ENCODE measurements at regions not wholly inside any gene's neighbourhood (a gene's known extent, or its start where the extent isn't known, plus 50 kb on each side); places are given as distances from the start of the nearest gene placed in this dataset.

GRCh38 chr16:10242916-10243315, 60.7 kb upstream of the GRIN2A start (continued):
- TF ChIP-seq PRDM10 (tag by site-specific recombination; IDR thresholded peaks at IDR 0.05) (no peak), RBAK (tag by site-specific recombination; IDR thresholded peaks at IDR 0.05) (no peak)

DNA sequence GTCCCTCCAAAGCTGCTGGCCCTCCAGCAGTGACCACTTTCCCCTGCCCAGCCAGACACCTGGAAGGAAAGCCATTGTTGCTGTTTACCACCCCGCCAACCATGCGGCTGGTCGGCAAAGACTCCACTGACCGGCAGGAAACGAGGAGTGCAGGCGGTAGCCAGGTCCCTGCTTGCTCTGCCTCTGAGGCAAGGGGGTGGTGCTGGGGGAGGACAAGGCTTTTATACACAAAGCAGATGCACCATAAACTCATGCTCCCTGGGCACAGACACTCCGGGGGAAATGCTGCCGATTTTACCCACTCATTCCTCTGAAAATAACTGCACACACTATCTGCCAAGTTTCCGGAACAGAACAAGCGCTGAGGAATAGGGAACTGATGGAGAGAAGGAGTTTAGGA, 62.8 kb upstream of the GRIN2A start:
- no peaks in the 10 kb centered on the region for H3K36me3 ChIP-seq (ENCODE audit: control insufficient read depth in 2 of 2, insufficient read depth in 1 of 2, low read length in 2 of 2)
- H3K4me1 ChIP-seq (ENCODE audit: control insufficient read depth, insufficient read depth, low read length) = no peaks in the 10 kb centered on the region
- H3K4me3 ChIP-seq (ENCODE audit: low read depth, low read length) = no peak overlapping the region
- H3K9me3 ChIP-seq (ENCODE audit: control insufficient read depth, insufficient read depth, low read depth, low read length) = no peaks in the 10 kb centered on the region
- TF ChIP-seq ZNF544 (tag by site-specific recombination; IDR thresholded peaks at IDR 0.05) (no peak), ZNF501 (tag by site-specific recombination; IDR thresholded peaks at IDR 0.05) (no peak), SALL2 (tag by site-specific recombination; IDR thresholded peaks at IDR 0.05; ENCODE audit: borderline replicate concordance) (no peak), ZNF776 (tag by site-specific recombination; IDR thresholded peaks at IDR 0.05; ENCODE audit: borderline replicate concordance) (no peak), HOXC10 (CRISPR knock-in tag; IDR thresholded peaks at IDR 0.05) (no peak), ZNF148 (tag by site-specific recombination; IDR thresholded peaks at IDR 0.05; ENCODE audit: borderline replicate concordance) (no peak), ZNF658 (tag by site-specific recombination; IDR thresholded peaks at IDR 0.05) (no peak), ZFHX2 (tag by site-specific recombination; conservative IDR thresholded peaks at IDR 0.05) (no peak), EGR2 (tag by site-specific recombination; IDR thresholded peaks at IDR 0.05; ENCODE audit: low read depth) (no peak), ZNF664 (tag by site-specific recombination; IDR thresholded peaks at IDR 0.05) (no peak), ZNF768 (tag by site-specific recombination; IDR thresholded peaks at IDR 0.05) (no peak)
- H3K27ac ChIP-seq (ENCODE audit: extremely low read depth, low read depth, low read length) = no peak overlapping the region
- ChIA-PET POLR2A (interaction anchor here (0.5 kb wide), 1 partner anchor 1154 kb away, joined by 7 read pairs; the partner anchor contains the start of gene HAPSTR1), CTCF (no interaction called here)

DNA sequence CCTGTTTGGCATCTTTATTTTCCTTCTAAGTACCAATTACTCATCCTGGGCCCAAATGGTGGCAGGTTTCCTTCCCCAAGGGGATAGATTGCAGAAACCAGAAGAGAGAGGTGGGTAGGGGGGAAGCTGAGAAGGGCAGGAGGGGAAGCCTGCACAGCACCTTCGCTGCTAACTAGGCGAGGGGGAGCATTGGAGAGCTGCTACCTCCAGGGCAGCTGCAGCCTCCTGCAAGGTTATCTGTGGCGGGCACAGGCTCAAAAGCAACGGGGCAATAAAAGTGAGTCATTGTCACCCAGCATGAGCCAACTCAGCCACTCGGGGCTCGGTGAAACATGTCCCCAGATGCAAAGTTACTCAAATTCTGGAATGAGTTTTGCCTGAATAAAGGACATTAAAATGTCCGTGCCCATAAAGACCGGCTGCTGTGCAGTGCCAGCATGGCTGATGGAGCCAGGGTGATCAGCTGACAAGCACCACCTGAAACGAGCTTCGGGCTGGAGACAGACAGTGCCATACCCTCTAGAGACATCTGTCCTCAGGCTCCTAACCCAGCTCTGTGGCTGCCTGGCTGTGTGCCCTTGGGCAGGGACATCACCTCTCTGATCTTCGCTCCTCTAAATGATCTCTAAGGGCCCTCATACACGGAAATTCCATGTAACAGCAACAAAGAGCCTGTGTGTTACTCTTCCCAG, 68.1 kb upstream of the GRIN2A start:
- POLR2A ChIA-PET = no interaction called here
- H3K36me3 ChIP-seq (ENCODE audit: control insufficient read depth in 2 of 2, insufficient read depth in 1 of 2, low read length in 2 of 2) = no peaks in the 10 kb centered on the region
- CTCF ChIA-PET = interaction anchor here (0.7 to 1.8 kb wide), 3 partner anchors 10 to 265 kb away, joined by 3 to 5 read pairs (median 4); no protein-coding TSS in a partner anchor
- no peak for TF ChIP-seq ZNF585B (tag by site-specific recombination; IDR thresholded peaks at IDR 0.05)
- TF ChIP-seq, protein P1, sequence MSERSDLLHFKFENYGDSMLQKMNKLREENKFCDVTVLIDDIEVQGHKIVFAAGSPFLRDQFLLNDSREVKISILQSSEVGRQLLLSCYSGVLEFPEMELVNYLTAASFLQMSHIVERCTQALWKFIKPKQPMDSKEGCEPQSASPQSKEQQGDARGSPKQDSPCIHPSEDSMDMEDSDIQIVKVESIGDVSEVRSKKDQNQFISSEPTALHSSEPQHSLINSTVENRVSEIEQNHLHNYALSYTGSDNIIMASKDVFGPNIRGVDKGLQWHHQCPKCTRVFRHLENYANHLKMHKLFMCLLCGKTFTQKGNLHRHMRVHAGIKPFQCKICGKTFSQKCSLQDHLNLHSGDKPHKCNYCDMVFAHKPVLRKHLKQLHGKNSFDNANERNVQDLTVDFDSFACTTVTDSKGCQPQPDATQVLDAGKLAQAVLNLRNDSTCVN (tag by site-specific recombination; optimal IDR thresholded peaks at IDR 0.05) = no peak
- no peak for TF ChIP-seq ZNF239 (tag by site-specific recombination; IDR thresholded peaks at IDR 0.05)
- no peak for TF ChIP-seq BCL11B (tag by site-specific recombination; IDR thresholded peaks at IDR 0.05; ENCODE audit: low read depth)
- TF ChIP-seq ZNF24 (tag by site-specific recombination; IDR thresholded peaks at IDR 0.05) = no peak
- TF ChIP-seq ZNF2 (tag by site-specific recombination; IDR thresholded peaks at IDR 0.05) = no peak
- 0 out of 2 replicates have a peak, but pooled peaks have one; percentile 19 for TF ChIP-seq ZNF10 (tag by site-specific recombination; IDR thresholded peaks at IDR 0.05)
- no peak for TF ChIP-seq MZF1 (tag by site-specific recombination; IDR thresholded peaks at IDR 0.05; ENCODE audit: borderline replicate concordance)
- TF ChIP-seq ZIC2 (tag by site-specific recombination; IDR thresholded peaks at IDR 0.05) = peak; percentile 97
- no peak for TF ChIP-seq ZSCAN4 (tag by site-specific recombination; IDR thresholded peaks at IDR 0.05)
- no peak for TF ChIP-seq ZNF777 (tag by site-specific recombination; IDR thresholded peaks at IDR 0.05; ENCODE audit: borderline replicate concordance)
- no peak for TF ChIP-seq ZBTB8A (tag by site-specific recombination; IDR thresholded peaks at IDR 0.05)

More for the DNA sequence above, 68.1 kb upstream of the GRIN2A start:
- Histone ChIP-seq H3K4me1 (ENCODE audit: control insufficient read depth, insufficient read depth, low read length) (no peaks in the 10 kb centered on the region), H3K27ac (ENCODE audit: extremely low read depth, low read depth, low read length) (no peak overlapping the region), H3K9me3 (ENCODE audit: control insufficient read depth, insufficient read depth, low read depth, low read length) (no peaks in the 10 kb centered on the region), H3K4me3 (ENCODE audit: low read depth, low read length) (no peak overlapping the region)
